ENCODE measurements at regions not wholly inside any gene's neighbourhood (a gene's known extent, or its start where the extent isn't known, plus 50 kb on each side); places are given as distances from the start of the nearest gene placed in this dataset.
"Not testable (repeated sequence)": the region's sequence is repeated elsewhere in the genome, so short reads cannot be mapped to it uniquely, and the experiment has no call there.

DNA sequence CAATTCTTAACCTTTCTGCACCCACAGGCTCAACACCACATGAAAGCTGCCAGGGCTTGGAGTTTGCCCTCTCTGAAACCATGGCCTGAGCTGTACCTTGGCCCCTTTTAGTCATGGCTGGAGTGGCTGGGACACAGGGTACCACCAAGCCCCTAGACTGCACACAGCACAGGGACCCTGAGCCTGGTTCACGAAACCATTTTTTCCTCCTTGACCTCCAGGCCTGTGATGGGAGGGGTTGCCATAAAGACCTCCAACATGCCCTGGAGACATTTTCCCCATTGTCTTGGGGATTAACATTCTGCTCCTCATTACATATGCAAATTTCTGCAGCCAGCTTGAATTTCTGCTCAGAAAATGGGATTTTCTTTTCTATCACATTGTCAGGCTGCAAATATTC lies 113.4 kb downstream of the XPNPEP1 start:
- H3K9ac ChIP-seq, H3K4me1 ChIP-seq, H3K27ac ChIP-seq, H3K4me2 ChIP-seq, H4K20me1 ChIP-seq, H3K27me3 ChIP-seq, H3K4me3 ChIP-seq, H3K36me3 ChIP-seq: not testable (repeated sequence)
- peaks cover 32% of the 10 kb centered on the region for H3K9me3 ChIP-seq

DNA sequence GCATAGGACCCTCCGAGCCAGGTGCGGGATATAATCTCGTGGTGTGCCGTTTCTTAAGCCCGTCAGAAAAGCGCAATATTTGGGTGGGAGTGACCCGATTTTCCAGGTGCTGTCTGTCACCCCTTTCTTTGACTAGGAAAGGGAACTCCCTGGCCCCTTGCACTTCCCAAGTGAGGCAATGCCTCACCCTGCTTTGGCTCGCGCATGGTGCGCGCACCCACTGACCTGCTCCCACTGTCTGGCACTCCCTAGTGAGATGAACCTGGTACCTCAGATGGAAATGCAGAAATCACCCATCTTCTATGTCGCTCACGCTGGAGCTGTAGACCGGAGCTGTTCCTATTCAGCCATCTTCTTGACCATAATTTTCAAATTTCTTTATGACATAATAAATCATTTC lies 122.1 kb downstream of the XPNPEP1 start:
- H3K4me1 ChIP-seq, H3K9me3 ChIP-seq, H3K4me3 ChIP-seq, H3K27me3 ChIP-seq, H3K4me2 ChIP-seq, H4K20me1 ChIP-seq, H3K27ac ChIP-seq, H3K9ac ChIP-seq, H3K36me3 ChIP-seq: not testable (repeated sequence)

DNA sequence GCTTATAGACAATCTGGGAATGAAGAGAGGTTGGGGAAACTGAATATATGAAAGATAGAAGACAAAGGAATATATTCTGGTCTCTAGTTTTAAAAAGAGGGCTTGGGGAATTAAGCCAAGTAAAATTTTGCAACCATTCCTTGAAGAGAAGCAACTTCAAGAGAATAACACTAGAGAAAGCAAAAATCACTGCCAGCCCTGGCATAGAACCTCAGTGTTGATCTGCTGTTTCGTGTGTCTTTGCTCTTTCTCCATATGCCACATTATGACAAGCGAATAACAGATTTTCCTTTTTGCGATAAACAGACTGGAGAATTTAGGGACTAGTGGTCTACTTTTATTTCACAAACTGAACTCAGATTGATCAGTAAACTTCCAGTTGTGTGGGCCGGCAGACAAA lies 132.7 kb downstream of the XPNPEP1 start:
- Histone ChIP-seq H3K4me1 (no peaks in the 10 kb centered on the region), H3K36me3 (no peaks in the 10 kb centered on the region), H3K4me3 (no peak overlapping the region), H4K20me1 (no peaks in the 10 kb centered on the region), H3K9ac (no peak overlapping the region), H3K27me3 (no peaks in the 10 kb centered on the region), H3K27ac (no peak overlapping the region), H3K4me2 (no peak overlapping the region), H3K9me3 (peaks cover 22% of the 10 kb centered on the region)
- TF ChIP-seq Cebpa-rat (IDR thresholded peaks at IDR 0.05): no peak

DNA sequence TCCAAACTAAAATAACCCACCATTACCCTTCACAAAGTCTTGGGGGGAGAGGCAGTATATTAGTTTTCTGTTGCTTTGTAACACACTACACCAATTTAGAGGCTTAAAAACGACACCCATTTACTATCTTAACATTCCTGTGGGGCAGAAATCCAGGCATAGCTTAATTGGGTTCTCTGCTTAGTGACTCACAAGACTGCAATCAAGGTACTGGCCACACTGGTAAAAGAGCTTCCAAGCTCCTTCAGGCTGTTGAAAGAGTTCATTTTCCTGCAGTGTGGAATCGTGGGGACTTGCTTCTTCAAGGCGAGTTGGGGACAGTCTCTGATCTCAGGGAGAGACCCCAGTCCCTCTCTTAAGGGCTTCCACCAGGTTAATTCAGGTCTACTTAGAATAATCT lies 139.1 kb downstream of the XPNPEP1 start:
- Histone ChIP-seq H3K4me3 (no peak overlapping the region), H3K27ac (no peak overlapping the region), H3K4me1 (no peaks in the 10 kb centered on the region), H3K9ac (no peak overlapping the region), H3K9me3 (no peaks in the 10 kb centered on the region), H4K20me1 (no peaks in the 10 kb centered on the region), H3K36me3 (no peaks in the 10 kb centered on the region), H3K27me3 (no peaks in the 10 kb centered on the region), H3K4me2 (no peak overlapping the region)
- TF ChIP-seq Cebpa-rat (IDR thresholded peaks at IDR 0.05): no peak

DNA sequence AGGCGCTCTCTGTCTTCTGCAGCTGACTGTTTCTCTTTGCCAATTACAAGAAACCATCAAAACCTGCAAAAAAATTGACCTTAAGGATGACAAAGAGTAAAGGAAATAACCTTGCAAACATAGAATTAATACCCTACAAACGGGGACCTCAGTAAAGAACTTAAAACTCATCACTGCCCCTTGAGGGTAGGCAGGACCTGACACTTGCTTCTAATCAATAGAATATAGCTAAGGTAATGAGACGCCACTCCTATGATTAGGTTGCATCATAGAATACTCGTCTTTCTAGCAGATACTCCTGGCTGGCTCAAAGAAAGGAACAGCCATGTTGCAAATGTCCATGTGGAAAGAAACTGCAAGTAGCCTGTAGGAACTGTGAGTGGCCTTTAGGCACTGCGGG lies 140.0 kb downstream of the XPNPEP1 start:
- Histone ChIP-seq H3K4me2 (no peak overlapping the region), H3K4me1 (no peaks in the 10 kb centered on the region), H3K27me3 (no peaks in the 10 kb centered on the region), H3K27ac (no peak overlapping the region), H3K9ac (no peak overlapping the region), H3K9me3 (no peaks in the 10 kb centered on the region), H4K20me1 (no peaks in the 10 kb centered on the region), H3K4me3 (no peak overlapping the region), H3K36me3 (no peaks in the 10 kb centered on the region)
- TF ChIP-seq Cebpa-rat (IDR thresholded peaks at IDR 0.05): no peak

DNA sequence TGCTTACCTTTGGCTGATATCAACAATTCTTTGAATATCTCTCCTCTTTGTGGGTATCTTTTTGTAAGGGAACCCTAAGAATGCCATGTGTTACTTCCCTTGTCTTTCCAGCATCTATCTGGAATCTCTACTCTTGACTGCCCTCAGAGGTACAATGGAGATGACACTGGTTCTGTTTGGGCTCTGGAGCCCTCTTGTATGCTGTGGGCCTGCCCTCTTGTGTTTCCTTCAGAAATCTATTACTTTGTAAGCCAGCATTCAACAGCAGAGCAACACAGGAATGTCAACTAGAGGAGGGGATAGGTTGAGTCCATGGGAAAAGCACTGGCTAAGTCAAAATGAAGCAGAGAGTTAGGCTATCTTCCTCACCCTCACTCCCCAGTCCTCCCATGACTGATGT lies 142.3 kb downstream of the XPNPEP1 start:
- no peak overlapping the region for H3K27ac ChIP-seq
- TF ChIP-seq Cebpa-rat (IDR thresholded peaks at IDR 0.05): no peak
- no peaks in the 10 kb centered on the region for H3K4me1 ChIP-seq
- no peak overlapping the region for H3K4me3 ChIP-seq
- H3K4me2 ChIP-seq: no peak overlapping the region
- no peak overlapping the region for H3K9ac ChIP-seq
- H4K20me1 ChIP-seq: no peaks in the 10 kb centered on the region
- no peaks in the 10 kb centered on the region for H3K9me3 ChIP-seq
- no peaks in the 10 kb centered on the region for H3K36me3 ChIP-seq
- H3K27me3 ChIP-seq: no peaks in the 10 kb centered on the region

DNA sequence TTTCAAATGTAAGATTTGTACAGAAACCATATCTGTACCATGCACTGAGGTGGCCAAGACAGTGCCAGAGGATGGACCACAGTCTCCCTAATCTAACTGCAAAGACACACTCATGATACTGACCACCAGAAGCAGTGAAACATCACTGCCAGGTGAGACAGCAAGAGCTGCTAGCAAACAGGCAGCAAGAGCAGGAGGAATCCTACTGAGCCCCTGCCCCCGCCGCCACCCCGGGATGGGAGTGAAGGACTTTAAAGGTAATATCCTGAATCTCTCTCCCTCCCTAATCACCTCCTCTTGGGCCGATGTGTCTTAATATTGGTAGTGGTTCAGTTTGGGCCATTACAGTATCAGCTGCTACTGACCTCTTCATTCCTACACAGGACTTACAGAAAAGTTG lies 144.3 kb downstream of the XPNPEP1 start:
- Histone ChIP-seq H3K4me3 (no peak overlapping the region), H3K9me3 (no peaks in the 10 kb centered on the region), H3K27ac (no peak overlapping the region), H3K36me3 (no peaks in the 10 kb centered on the region), H3K4me1 (no peaks in the 10 kb centered on the region), H3K4me2 (no peak overlapping the region), H4K20me1 (no peaks in the 10 kb centered on the region), H3K27me3 (no peaks in the 10 kb centered on the region), H3K9ac (no peak overlapping the region)
- TF ChIP-seq Cebpa-rat (IDR thresholded peaks at IDR 0.05): no peak

DNA sequence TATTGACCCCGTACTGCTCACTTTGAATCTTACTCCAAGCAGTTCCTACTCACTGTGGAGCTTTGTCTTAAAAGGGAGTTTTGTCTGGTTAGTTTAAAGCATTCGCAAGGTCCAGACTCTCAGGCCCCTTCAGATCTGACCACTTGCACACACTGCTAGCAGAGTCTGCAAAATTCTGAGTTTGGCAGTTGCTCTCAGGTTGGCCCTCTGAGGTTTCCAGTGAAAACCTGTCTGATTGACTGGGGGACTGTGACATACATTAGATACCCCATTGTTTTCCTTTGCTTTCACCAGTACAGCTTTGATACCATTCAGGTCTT lies 149.2 kb downstream of the XPNPEP1 start:
- no peaks in the 10 kb centered on the region for H3K9me3 ChIP-seq
- H3K27me3 ChIP-seq: no peaks in the 10 kb centered on the region
- no peaks in the 10 kb centered on the region for H3K4me1 ChIP-seq
- no peaks in the 10 kb centered on the region for H3K36me3 ChIP-seq
- H3K9ac ChIP-seq: no peak overlapping the region
- no peak overlapping the region for H3K4me2 ChIP-seq
- no peak overlapping the region for H3K27ac ChIP-seq
- no peak for TF ChIP-seq Cebpa-rat (IDR thresholded peaks at IDR 0.05)
- no peaks in the 10 kb centered on the region for H4K20me1 ChIP-seq
- no peak overlapping the region for H3K4me3 ChIP-seq

DNA sequence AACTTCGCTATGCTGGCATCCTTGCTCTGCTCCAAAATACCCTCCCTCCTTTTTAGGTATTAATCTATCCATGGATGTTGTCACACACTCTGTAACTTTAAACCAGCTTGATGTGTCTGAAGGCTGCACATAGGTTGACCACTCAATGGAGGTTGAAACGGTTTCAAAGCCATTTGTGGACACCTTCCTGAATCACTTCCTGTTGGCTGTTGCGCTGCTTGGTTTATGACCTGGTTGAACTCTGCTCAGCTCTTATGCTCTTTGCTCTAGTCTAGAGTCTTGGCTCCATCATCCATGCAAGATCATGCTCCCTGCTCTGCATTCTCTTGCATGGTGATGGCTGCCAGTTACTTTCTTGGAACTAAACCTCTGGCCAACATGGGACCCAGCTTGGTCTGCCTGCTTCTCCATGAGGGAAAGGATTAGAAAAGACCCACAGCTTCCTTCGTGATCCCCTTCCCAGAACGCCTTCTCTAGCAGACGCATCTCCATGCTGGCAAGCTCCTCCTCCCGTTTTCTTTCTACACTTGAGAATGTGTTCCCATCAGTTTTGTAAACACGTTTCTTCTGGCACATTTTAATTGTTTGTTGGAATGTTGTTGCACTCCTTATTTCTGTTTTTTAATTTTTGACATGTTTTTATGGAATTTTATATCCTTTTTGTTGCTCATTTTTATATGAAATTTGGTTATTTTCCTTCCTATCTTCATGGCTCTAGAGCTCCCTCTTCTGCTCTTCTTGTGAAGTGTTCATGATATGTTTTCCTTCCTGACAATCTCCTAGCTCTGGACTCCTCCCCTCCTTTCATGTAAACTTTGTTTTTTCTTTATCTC lies 149.8 kb downstream of the XPNPEP1 start:
- no peaks in the 10 kb centered on the region for H3K9me3 ChIP-seq
- H3K36me3 ChIP-seq: no peaks in the 10 kb centered on the region
- H4K20me1 ChIP-seq: no peaks in the 10 kb centered on the region
- no peak overlapping the region for H3K4me3 ChIP-seq
- H3K9ac ChIP-seq: no peak overlapping the region
- no peak overlapping the region for H3K4me2 ChIP-seq
- H3K27me3 ChIP-seq: no peaks in the 10 kb centered on the region
- no peaks in the 10 kb centered on the region for H3K4me1 ChIP-seq
- H3K27ac ChIP-seq: no peak overlapping the region
- no peak for TF ChIP-seq Cebpa-rat (IDR thresholded peaks at IDR 0.05)

DNA sequence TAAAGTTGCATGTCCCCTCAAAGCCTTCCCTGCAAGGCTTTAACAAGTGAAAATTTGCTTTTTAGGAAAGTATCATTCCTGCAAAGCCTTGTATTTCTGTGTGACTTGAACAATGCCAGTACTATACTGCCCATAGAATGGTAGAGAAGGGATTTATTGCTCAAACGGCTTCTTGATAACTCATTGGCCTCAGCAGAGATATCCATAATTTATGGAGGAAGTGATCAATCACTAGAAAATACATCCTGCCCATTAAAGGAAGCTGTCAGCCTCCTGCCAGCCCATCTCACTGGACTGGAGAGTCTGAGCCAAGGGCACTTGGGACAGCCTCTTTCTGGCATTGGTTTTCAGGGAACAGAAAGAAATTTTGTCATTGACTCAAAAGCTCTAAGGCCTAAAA lies 152.6 kb downstream of the XPNPEP1 start:
- Histone ChIP-seq H3K9ac (no peak overlapping the region), H3K4me2 (no peak overlapping the region), H3K27ac (no peak overlapping the region), H3K36me3 (no peaks in the 10 kb centered on the region), H3K4me3 (no peak overlapping the region), H3K27me3 (no peaks in the 10 kb centered on the region), H3K9me3 (peaks cover 3% of the 10 kb centered on the region; the same call in 1 of the 2 replicates), H4K20me1 (no peaks in the 10 kb centered on the region), H3K4me1 (no peaks in the 10 kb centered on the region)
- no peak for TF ChIP-seq Cebpa-rat (IDR thresholded peaks at IDR 0.05)

DNA sequence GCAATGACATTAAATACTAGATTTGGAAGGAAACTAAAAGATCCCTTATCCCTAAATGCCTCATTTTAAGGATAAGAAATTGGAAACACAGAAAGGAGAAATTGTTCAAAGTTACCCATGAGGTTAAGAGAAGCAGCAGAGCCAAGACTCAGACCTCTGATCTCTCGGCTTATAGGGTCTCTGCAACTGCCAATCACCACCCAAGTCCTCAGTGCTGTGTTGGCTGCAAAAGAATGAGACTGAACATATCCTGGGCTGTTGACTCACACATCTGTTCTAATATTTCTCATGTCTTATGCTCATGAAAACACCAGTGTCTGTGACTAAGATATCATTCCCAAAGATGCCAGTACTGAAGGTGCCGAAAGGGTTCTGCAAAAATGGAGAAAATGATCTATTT lies 153.3 kb downstream of the XPNPEP1 start:
- H3K36me3 ChIP-seq: no peaks in the 10 kb centered on the region
- H3K27me3 ChIP-seq: no peaks in the 10 kb centered on the region
- no peak overlapping the region for H3K4me3 ChIP-seq
- no peak overlapping the region for H3K9ac ChIP-seq
- no peak overlapping the region for H3K4me2 ChIP-seq
- H3K9me3 ChIP-seq: peaks cover 3% of the 10 kb centered on the region; the same call in 1 of the 2 replicates
- no peaks in the 10 kb centered on the region for H3K4me1 ChIP-seq
- TF ChIP-seq Cebpa-rat (IDR thresholded peaks at IDR 0.05): no peak
- H4K20me1 ChIP-seq: no peaks in the 10 kb centered on the region
- H3K27ac ChIP-seq: no peak overlapping the region
